ENCODE measurements at regions not wholly inside any gene's neighbourhood (a gene's known extent, or its start where the extent isn't known, plus 50 kb on each side); places are given as distances from the start of the nearest gene placed in this dataset.

- TF ChIP-seq GATA3 (IDR thresholded peaks at IDR 0.05; ENCODE audit: low read depth, low read length) (no peak), GATA2 (IDR thresholded peaks at IDR 0.05; ENCODE audit: low read depth, low read length) (no peak)
These were observed 395.7 kb upstream of the MAP3K7 start for GRCh38 chr6:90982581-90982980.
